Fibroblast of skin of right biceps (primary cell): ENCODE measurements at regions not wholly inside any gene's neighbourhood (a gene's known extent, or its start where the extent isn't known, plus 50 kb on each side); places are given as distances from the start of the nearest gene placed in this dataset.

Source experiments
- DNase-seq: peaks from one replicate; pipeline ENCODE4 v3.0.0-alpha.2; 2013

GRCh38 chr4:108261026-108261425 lies 92.3 kb upstream of the LEF1 start:
- DNase-seq, result no peak

- DNase-seq, result no peak
Measured at GRCh38 chr4:108256538-108256937, 87.8 kb upstream of the LEF1 start.

GRCh38 chr4:108255203-108255747 lies 86.5 kb upstream of the LEF1 start:
- DNase-seq, result no peak

- DNase-seq, result no peak
Measured at GRCh38 chr4:108249397-108249796, 80.7 kb upstream of the LEF1 start.

GRCh38 chr4:108247387-108248049 lies 78.8 kb upstream of the LEF1 start:
- no peak for DNase-seq

- DNase-seq, result no peak
Measured at GRCh38 chr4:108244606-108245005, 75.9 kb upstream of the LEF1 start.

GRCh38 chr4:108240366-108240765 lies 71.6 kb upstream of the LEF1 start:
- peak; percentile 46 for DNase-seq

- no peak for DNase-seq
Measured at GRCh38 chr4:108237693-108238092, 69.0 kb upstream of the LEF1 start.

GRCh38 chr4:108236264-108236663 lies 67.5 kb upstream of the LEF1 start:
- no peak for DNase-seq

GRCh38 chr4:108227923-108228322 lies 59.2 kb upstream of the LEF1 start:
- DNase-seq, result no peak

GRCh38 chr4:108224611-108225053 lies 55.9 kb upstream of the LEF1 start:
- DNase-seq, result peak; percentile 34

GRCh38 chr4:108223313-108223712 lies 54.6 kb upstream of the LEF1 start:
- DNase-seq, result no peak

GRCh38 chr4:108219998-108220397 lies 51.3 kb upstream of the LEF1 start:
- DNase-seq, result no peak
